ENCODE measurements at regions not wholly inside any gene's neighbourhood (a gene's known extent, or its start where the extent isn't known, plus 50 kb on each side); places are given as distances from the start of the nearest gene placed in this dataset.
"Not testable (repeated sequence)": the region's sequence is repeated elsewhere in the genome, so short reads cannot be mapped to it uniquely, and the experiment has no call there.

GRCh38 chr2:109701362-109701761, 87.2 kb downstream of the SOWAHC start:
- no peak overlapping the region for H3K4me3 Mint-ChIP-seq
- no peaks in the 10 kb centered on the region for H3K9me3 Mint-ChIP-seq
- no peak overlapping the region for H3K27ac Mint-ChIP-seq
- no peak for DNase-seq (ENCODE audit: low spot score)
- H3K36me3 Mint-ChIP-seq (ENCODE audit: low read depth): no peaks in the 10 kb centered on the region
- peaks cover 2% of the 10 kb centered on the region for H3K4me1 Mint-ChIP-seq (ENCODE audit: low read depth)
- H3K27me3 Mint-ChIP-seq (ENCODE audit: low read depth): peaks cover 2% of the 10 kb centered on the region

- Mint-ChIP-seq H3K27ac (no peak overlapping the region), H3K4me3 (no peak overlapping the region), H3K4me1 (ENCODE audit: low read depth) (peaks cover 2% of the 10 kb centered on the region), H3K36me3 (ENCODE audit: low read depth) (no peaks in the 10 kb centered on the region), H3K9me3 (no peaks in the 10 kb centered on the region), H3K27me3 (ENCODE audit: low read depth) (peaks cover 2% of the 10 kb centered on the region)
- no peak for DNase-seq (ENCODE audit: low spot score)
Observed at GRCh38 chr2:109702250-109702985, 88.3 kb downstream of the SOWAHC start.

- DNase-seq (ENCODE audit: low spot score): no peak
- Mint-ChIP-seq H3K4me3 (no peak overlapping the region), H3K9me3 (no peaks in the 10 kb centered on the region), H3K27ac (no peak overlapping the region), H3K36me3 (ENCODE audit: low read depth) (no peaks in the 10 kb centered on the region), H3K4me1 (ENCODE audit: low read depth) (peaks cover 2% of the 10 kb centered on the region), H3K27me3 (ENCODE audit: low read depth) (peaks cover 2% of the 10 kb centered on the region)
Observed at GRCh38 chr2:109703077-109703476, 88.9 kb downstream of the SOWAHC start.

- DNase-seq (ENCODE audit: low spot score): no peak
- Mint-ChIP-seq H3K4me1 (ENCODE audit: low read depth) (peaks cover 2% of the 10 kb centered on the region), H3K36me3 (ENCODE audit: low read depth) (no peaks in the 10 kb centered on the region), H3K9me3 (no peaks in the 10 kb centered on the region), H3K4me3 (no peak overlapping the region), H3K27ac (no peak overlapping the region), H3K27me3 (ENCODE audit: low read depth) (peaks cover 2% of the 10 kb centered on the region)
Observed at GRCh38 chr2:109703798-109704197, 89.6 kb downstream of the SOWAHC start.

GRCh38 chr2:109707281-109708147, 86.6 kb upstream of the RGPD5 start:
- H3K27ac Mint-ChIP-seq: no peak overlapping the region
- no peaks in the 10 kb centered on the region for H3K4me1 Mint-ChIP-seq (ENCODE audit: low read depth)
- no peaks in the 10 kb centered on the region for H3K36me3 Mint-ChIP-seq (ENCODE audit: low read depth)
- no peak for DNase-seq (ENCODE audit: low spot score)
- H3K9me3 Mint-ChIP-seq: no peaks in the 10 kb centered on the region
- H3K4me3 Mint-ChIP-seq: no peak overlapping the region
- no peaks in the 10 kb centered on the region for H3K27me3 Mint-ChIP-seq (ENCODE audit: low read depth)

- Mint-ChIP-seq H3K27ac (no peak overlapping the region), H3K4me1 (ENCODE audit: low read depth) (no peaks in the 10 kb centered on the region), H3K4me3 (no peak overlapping the region), H3K9me3 (no peaks in the 10 kb centered on the region), H3K27me3 (ENCODE audit: low read depth) (no peaks in the 10 kb centered on the region), H3K36me3 (ENCODE audit: low read depth) (no peaks in the 10 kb centered on the region)
- no peak for DNase-seq (ENCODE audit: low spot score)
Observed at GRCh38 chr2:109710505-109711229, 83.4 kb upstream of the RGPD5 start.

- H3K27ac Mint-ChIP-seq: no peak overlapping the region
- H3K36me3 Mint-ChIP-seq (ENCODE audit: low read depth): no peaks in the 10 kb centered on the region
- no peak for DNase-seq (ENCODE audit: low spot score)
- H3K9me3 Mint-ChIP-seq: no peaks in the 10 kb centered on the region
- no peaks in the 10 kb centered on the region for H3K4me1 Mint-ChIP-seq (ENCODE audit: low read depth)
- no peak overlapping the region for H3K4me3 Mint-ChIP-seq
- peaks cover 2% of the 10 kb centered on the region for H3K27me3 Mint-ChIP-seq (ENCODE audit: low read depth)
Observed at GRCh38 chr2:109711230-109712122, 82.6 kb upstream of the RGPD5 start.

- peaks cover 2% of the 10 kb centered on the region for H3K27me3 Mint-ChIP-seq (ENCODE audit: low read depth)
- no peak for DNase-seq (ENCODE audit: low spot score)
- H3K9me3 Mint-ChIP-seq: no peaks in the 10 kb centered on the region
- no peaks in the 10 kb centered on the region for H3K4me1 Mint-ChIP-seq (ENCODE audit: low read depth)
- H3K4me3 Mint-ChIP-seq: no peak overlapping the region
- H3K36me3 Mint-ChIP-seq (ENCODE audit: low read depth): no peaks in the 10 kb centered on the region
- no peak overlapping the region for H3K27ac Mint-ChIP-seq
Observed at GRCh38 chr2:109712123-109712449, 82.0 kb upstream of the RGPD5 start.

GRCh38 chr2:109712746-109713145, 81.4 kb upstream of the RGPD5 start:
- no peak overlapping the region for H3K27ac Mint-ChIP-seq
- H3K36me3 Mint-ChIP-seq (ENCODE audit: low read depth): no peaks in the 10 kb centered on the region
- no peak overlapping the region for H3K4me3 Mint-ChIP-seq
- no peaks in the 10 kb centered on the region for H3K4me1 Mint-ChIP-seq (ENCODE audit: low read depth)
- no peak for DNase-seq (ENCODE audit: low spot score)
- peaks cover 2% of the 10 kb centered on the region for H3K27me3 Mint-ChIP-seq (ENCODE audit: low read depth)
- H3K9me3 Mint-ChIP-seq: no peaks in the 10 kb centered on the region

- Mint-ChIP-seq H3K27me3 (ENCODE audit: low read depth) (peaks cover 7% of the 10 kb centered on the region), H3K27ac (no peak overlapping the region), H3K9me3 (no peaks in the 10 kb centered on the region), H3K36me3 (ENCODE audit: low read depth) (no peaks in the 10 kb centered on the region), H3K4me3 (no peak overlapping the region), H3K4me1 (ENCODE audit: low read depth) (no peaks in the 10 kb centered on the region)
- DNase-seq (ENCODE audit: low spot score): no peak
Observed at GRCh38 chr2:109715313-109715805, 78.7 kb upstream of the RGPD5 start.

- DNase-seq (ENCODE audit: low spot score); H3K4me1 Mint-ChIP-seq (ENCODE audit: low read depth); H3K4me3 Mint-ChIP-seq; H3K27ac Mint-ChIP-seq; H3K9me3 Mint-ChIP-seq; H3K27me3 Mint-ChIP-seq (ENCODE audit: low read depth); H3K36me3 Mint-ChIP-seq (ENCODE audit: low read depth): not testable (repeated sequence)
Observed at GRCh38 chr2:109716596-109716995, 77.5 kb upstream of the RGPD5 start.

GRCh38 chr2:109718139-109718538, 76.0 kb upstream of the RGPD5 start:
- Mint-ChIP-seq H3K9me3 (no peaks in the 10 kb centered on the region), H3K27ac (no peak overlapping the region), H3K4me3 (no peak overlapping the region), H3K36me3 (ENCODE audit: low read depth) (no peaks in the 10 kb centered on the region), H3K27me3 (ENCODE audit: low read depth) (peaks cover 7% of the 10 kb centered on the region), H3K4me1 (ENCODE audit: low read depth) (no peaks in the 10 kb centered on the region)
- no peak for DNase-seq (ENCODE audit: low spot score)

- no peak for DNase-seq (ENCODE audit: low spot score)
- H3K36me3 Mint-ChIP-seq (ENCODE audit: low read depth): no peaks in the 10 kb centered on the region
- no peak overlapping the region for H3K4me3 Mint-ChIP-seq
- peaks cover 7% of the 10 kb centered on the region for H3K27me3 Mint-ChIP-seq (ENCODE audit: low read depth)
- no peaks in the 10 kb centered on the region for H3K4me1 Mint-ChIP-seq (ENCODE audit: low read depth)
- no peaks in the 10 kb centered on the region for H3K9me3 Mint-ChIP-seq
- H3K27ac Mint-ChIP-seq: no peak overlapping the region
Observed at GRCh38 chr2:109719871-109720270, 74.2 kb upstream of the RGPD5 start.
